NCI-H2227 (cell line): ENCODE measurements at regions not wholly inside any gene's neighbourhood (a gene's known extent, or its start where the extent isn't known, plus 50 kb on each side); places are given as distances from the start of the nearest gene placed in this dataset.

ENCODE experiments used
- DNase-seq: peaks from one replicate; lab custom pipeline; 2025; ENCODE audit not compliant: unreplicated experiment; lab: John Stamatoyannopoulos, UW

- DNase-seq: no peak
Observed at GRCh38 chr1:17929224-17929623, 174.1 kb downstream of the ACTL8 start.

GRCh38 chr1:17930635-17931034 lies 175.5 kb downstream of the ACTL8 start:
- peak; percentile 16 for DNase-seq

GRCh38 chr1:17932164-17932563 lies 175.4 kb upstream of the IGSF21 start:
- no peak for DNase-seq

- peak; percentile 63 for DNase-seq
Observed at GRCh38 chr1:17933501-17933900, 174.1 kb upstream of the IGSF21 start.

GRCh38 chr1:17933971-17934370 lies 173.6 kb upstream of the IGSF21 start:
- DNase-seq: peak; percentile 63

DNA sequence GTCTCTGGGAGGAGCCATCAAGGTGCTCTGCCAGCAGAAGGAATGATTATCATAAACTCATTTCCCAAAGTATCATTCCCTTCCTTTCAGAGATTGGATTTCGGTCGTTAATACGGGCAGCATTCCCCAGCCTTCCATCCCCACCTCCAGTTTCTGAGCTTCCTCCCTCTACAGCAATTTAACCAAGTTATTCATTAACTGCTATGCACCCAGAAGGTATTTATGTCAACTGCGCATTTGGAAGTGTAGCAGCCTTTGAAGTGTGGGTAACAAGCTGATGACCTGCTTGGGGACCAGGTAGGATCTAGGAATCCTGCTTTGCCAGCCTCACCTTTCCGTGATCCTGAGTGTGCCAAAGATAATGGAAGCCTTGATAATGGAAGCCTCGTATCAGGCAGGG lies 172.4 kb upstream of the IGSF21 start:
- no peak for DNase-seq

GRCh38 chr1:17941431-17942189 lies 166.0 kb upstream of the IGSF21 start:
- no peak for DNase-seq

GRCh38 chr1:17943506-17943905 lies 164.1 kb upstream of the IGSF21 start:
- DNase-seq: no peak

- DNase-seq: peak; percentile 28
Observed at GRCh38 chr1:17944646-17945045, 163.0 kb upstream of the IGSF21 start.

DNA sequence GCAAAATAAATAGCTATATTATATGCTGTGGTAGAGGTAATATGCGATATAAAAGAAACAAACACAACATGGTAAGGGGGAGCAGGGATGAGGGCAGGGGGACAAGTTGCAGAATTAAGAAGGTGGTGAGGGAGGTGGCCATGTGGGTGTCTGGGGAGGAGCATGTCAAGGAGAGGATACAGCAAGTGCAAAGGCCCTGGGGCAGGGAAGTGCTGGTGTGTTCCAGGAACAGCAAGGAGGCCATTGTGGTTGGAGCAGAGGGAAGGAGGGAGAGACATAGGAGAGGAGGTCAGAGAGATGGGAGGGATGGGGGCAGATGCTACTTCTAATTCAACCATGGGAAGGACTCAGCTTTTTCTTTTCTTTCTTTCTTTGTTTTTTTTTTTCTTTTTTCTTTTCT lies 161.2 kb upstream of the IGSF21 start:
- DNase-seq: no peak

DNA sequence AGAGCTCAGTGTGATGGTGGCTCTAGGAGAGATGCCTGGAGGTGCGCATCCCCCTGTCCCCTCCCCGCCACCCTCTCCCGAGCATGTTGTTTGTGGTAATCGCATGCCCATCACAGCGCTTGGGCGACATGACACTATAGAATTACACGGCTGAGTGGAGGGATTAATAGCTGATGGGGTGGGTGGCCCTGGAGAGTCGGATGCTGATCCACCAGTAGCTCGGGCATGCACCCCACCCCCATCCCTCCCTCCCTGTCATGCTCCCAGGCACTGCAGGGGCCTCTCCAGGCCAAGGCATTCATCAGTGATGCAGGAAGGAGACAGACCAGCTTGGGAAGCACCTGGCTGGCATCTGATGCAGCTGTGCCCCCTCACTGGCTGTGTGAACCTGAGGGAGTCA lies 159.0 kb upstream of the IGSF21 start:
- peak; percentile 78 for DNase-seq

- peak; percentile 16 for DNase-seq
Observed at GRCh38 chr1:17949511-17949910, 158.1 kb upstream of the IGSF21 start.

GRCh38 chr1:17950728-17951127 lies 156.9 kb upstream of the IGSF21 start:
- no peak for DNase-seq

DNA sequence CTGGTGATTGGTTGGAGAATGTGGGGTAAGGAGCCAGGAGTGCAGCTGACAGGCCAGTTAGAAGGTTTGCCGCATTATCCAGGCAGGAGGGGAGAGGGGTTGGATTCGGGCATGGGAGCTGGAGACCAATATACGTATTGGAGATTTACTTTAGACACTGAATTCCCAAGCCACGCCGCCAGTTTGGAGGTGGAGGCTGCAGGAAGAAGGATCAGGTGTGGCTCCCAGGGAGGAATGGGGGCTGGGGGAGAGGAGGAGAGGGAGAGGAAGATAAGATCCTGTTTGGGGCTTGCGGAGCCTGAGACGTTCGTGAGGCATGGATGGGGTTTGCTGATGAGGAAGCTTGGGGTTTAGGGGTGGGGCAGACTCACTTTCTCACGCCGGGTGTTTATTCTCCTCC lies 155.1 kb upstream of the IGSF21 start:
- no peak for DNase-seq

DNA sequence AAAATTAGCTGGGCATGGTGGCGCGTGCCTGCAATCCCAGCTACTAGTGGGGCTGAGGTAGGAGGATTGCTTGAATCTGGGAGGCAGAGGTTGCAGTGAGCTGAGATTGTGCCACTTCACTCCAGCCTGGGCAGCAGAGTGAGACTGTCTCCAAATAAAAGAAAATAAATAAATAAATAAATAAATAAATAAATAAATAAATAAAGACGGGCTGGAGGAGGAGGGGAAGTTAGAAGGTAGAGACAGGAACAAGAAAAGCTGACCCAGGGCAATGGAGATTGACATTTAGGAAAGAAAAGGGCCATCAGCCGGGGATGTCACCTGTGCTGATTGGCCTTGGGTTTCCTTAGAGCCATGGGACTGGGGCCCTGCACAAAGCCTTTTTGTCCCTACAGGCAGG lies 153.7 kb upstream of the IGSF21 start:
- DNase-seq: no peak

- no peak for DNase-seq
Observed at GRCh38 chr1:17955302-17956285, 152.0 kb upstream of the IGSF21 start.

DNA sequence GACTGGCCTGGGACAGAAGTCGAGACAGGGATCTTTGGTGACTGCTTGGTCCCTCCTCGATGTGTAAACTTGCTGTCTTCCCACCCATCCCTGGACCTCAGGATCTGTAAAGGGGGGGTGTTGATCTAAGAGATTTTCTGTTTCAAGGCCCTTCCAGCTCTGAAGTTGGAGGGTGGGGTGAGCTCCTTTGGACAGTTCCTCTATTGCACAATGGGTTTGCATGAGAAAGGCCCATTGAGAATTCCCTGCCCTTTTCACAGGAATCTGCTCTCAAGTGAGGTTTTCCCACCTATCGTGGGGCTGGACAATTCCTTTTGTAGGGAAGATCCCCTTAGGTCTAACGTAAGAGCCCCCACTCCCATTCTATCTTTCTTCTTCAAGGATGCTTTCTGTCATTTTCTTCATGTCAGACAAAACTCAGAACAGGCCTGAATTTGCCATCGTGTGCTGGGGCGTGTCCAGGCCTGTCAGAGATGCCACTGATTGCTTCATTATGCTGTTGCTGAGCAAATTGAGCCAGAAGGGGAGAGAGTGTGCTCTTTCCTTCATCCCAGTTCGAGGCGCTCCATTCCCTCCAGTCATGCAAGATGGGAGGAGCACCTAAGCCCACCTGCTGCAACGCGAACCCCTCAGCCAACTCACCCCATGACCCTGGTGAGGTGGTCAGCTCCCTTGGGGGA lies 149.9 kb upstream of the IGSF21 start:
- DNase-seq: peak; percentile 26

GRCh38 chr1:17958704-17959103 lies 148.9 kb upstream of the IGSF21 start:
- DNase-seq: no peak

GRCh38 chr1:17963513-17963912 lies 144.1 kb upstream of the IGSF21 start:
- DNase-seq: no peak

- DNase-seq: no peak
Observed at GRCh38 chr1:17965515-17966100, 142.0 kb upstream of the IGSF21 start.

DNA sequence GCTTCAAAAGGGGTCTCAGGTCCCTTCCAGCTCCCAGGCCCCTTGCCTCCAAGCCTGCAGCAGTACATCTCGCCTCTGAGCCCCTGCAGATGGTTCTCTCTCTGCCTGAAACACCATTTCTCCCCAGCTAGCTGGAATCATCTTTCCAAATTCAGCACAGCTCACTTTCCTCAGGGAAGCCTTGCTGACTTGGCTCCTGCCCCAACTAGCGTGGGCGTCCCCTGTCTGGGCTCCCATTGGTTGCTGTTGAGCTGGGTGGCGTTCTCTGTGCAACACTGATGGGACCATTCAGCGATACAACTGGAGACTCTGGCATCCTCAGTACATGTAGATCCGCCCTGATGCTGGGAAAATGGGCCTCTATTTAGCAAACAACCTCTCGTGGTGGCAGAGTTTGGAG lies 141.3 kb upstream of the IGSF21 start:
- no peak for DNase-seq
